Lower leg skin (tissue), 3 donors: ENCODE measurements at regions not wholly inside any gene's neighbourhood (a gene's known extent, or its start where the extent isn't known, plus 50 kb on each side); places are given as distances from the start of the nearest gene placed in this dataset.

ENCODE experiments used
- POLR2A ChIP-seq, 2 donors: fragments of 450-650 bp; IDR thresholded peaks; one replicate each; pipeline ENCODE4 v1.6.1; 2016 to 2017; ENCODE audit warnings: antibody characterized with exemption in 2 of 2, mild to moderate bottlenecking in 1 of 2, moderate library complexity in 1 of 2
- TF ChIP-seq, protein P1 (sequence below), 3 donors: fragments of 450-650 bp; IDR thresholded peaks; one replicate each; pipeline ENCODE4 v1.5.1; 2016; ENCODE audit warnings: antibody characterized with exemption in 3 of 3, mild to moderate bottlenecking in 3 of 3, moderate library complexity in 2 of 3

DNA sequence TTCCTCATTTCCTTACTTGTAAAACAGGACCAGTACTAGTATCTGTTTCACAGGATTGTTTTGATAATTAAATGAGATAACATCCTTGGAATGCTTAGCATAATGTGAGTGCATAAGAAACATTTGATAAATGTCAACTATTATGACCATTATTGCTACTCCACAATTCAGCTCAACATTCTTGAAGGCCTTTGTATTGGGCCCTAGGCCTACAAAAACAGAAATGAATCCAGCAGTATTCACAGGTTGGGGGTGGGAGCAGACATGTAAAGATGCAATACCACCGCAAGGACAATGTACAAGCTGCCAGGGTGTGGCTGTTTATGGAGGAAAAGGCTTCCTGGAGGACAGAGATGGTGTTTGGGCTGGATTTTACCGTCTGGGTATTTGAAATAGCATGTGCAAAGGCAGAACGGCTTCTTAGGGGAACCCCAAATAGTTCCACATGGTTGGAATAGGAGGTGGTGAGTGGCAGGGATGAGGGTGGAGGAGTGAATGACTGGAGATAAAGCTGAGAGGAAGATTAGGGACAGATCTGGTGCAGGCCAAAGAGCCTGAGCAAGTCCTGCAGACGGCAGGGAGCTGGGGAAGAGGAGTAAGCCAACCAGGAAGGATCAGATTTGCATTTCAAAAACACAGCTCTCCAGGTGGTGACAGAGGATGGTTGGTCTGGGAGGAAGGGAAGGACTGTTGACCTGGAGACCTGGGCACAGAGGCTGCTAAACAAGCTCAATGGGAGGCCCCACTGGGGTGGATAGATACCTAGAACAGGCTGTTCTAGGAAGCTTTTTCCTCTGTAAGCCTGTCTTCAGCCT, 57.0 kb upstream of the EPB41L1 start:
- TF ChIP-seq, protein P1, sequence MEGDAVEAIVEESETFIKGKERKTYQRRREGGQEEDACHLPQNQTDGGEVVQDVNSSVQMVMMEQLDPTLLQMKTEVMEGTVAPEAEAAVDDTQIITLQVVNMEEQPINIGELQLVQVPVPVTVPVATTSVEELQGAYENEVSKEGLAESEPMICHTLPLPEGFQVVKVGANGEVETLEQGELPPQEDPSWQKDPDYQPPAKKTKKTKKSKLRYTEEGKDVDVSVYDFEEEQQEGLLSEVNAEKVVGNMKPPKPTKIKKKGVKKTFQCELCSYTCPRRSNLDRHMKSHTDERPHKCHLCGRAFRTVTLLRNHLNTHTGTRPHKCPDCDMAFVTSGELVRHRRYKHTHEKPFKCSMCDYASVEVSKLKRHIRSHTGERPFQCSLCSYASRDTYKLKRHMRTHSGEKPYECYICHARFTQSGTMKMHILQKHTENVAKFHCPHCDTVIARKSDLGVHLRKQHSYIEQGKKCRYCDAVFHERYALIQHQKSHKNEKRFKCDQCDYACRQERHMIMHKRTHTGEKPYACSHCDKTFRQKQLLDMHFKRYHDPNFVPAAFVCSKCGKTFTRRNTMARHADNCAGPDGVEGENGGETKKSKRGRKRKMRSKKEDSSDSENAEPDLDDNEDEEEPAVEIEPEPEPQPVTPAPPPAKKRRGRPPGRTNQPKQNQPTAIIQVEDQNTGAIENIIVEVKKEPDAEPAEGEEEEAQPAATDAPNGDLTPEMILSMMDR (IDR thresholded peaks at IDR 0.05) = no peak
- no peak for TF ChIP-seq POLR2A (IDR thresholded peaks at IDR 0.05)
